GM23248 (cell line): ENCODE measurements at regions not wholly inside any gene's neighbourhood (a gene's known extent, or its start where the extent isn't known, plus 50 kb on each side); places are given as distances from the start of the nearest gene placed in this dataset.

Experiments used
- EZH2 ChIP-seq: fragments of 200-600 bp; sonication (generic); IDR thresholded peaks from 2 replicates; pipeline ENCODE4 v1.6.1; 2018; ENCODE audit warnings: antibody characterized with exemption, mild to moderate bottlenecking; ENCODE audit not compliant: insufficient read depth, poor library complexity, severe bottlenecking
- EZH2phosphoT487 ChIP-seq: fragments of 200-600 bp; sonication (generic); IDR thresholded peaks from 2 replicates; pipeline ENCODE4 v1.6.1; 2018; ENCODE audit warnings: antibody characterized with exemption, moderate library complexity, mild to moderate bottlenecking, low read depth; ENCODE audit not compliant: insufficient read depth

DNA sequence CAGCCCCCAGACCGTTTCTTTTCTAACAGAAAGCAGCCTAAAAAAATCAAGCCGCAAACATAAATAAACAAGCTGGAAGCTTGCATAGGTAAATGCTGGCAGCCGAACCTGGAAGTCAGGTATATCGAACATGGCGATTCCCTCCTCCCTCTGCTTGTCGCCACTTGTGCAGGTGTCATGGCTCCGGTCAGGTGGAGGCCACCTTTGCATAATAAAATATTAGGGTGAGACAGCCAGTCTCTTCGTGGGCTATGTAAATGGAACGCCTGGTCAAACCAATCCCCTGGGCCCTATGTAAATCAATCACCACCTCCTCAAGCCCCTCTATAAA, 223.9 kb upstream of the DAAM1 start:
- TF ChIP-seq EZH2phosphoT487 (no peak), EZH2 (no peak)
